Ascending aorta (tissue), 2 donors: ENCODE measurements at regions not wholly inside any gene's neighbourhood (a gene's known extent, or its start where the extent isn't known, plus 50 kb on each side); places are given as distances from the start of the nearest gene placed in this dataset.

ENCODE experiments used
- DNase-seq, 2 donors: peaks; one replicate each; pipeline ENCODE4 v3.0.0-alpha.2; 2019; ENCODE audit warnings: low spot score in 2 of 2
- H3K27ac ChIP-seq, 2 donors: fragments of 200-600 bp; sonication (generic); one replicate each; pipeline ENCODE4 v1.5.1; 2016 to 2017; ENCODE audit warnings: mild to moderate bottlenecking in 1 of 2
- H3K27me3 ChIP-seq: fragments of 200-600 bp; sonication (generic); one replicate; pipeline ENCODE4 v1.5.1; 2017
- H3K36me3 ChIP-seq, 2 donors: fragments of 200-600 bp; sonication (generic); one replicate each; pipeline ENCODE4 v1.5.1; 2016
- H3K4me1 ChIP-seq, 2 donors: fragments of 200-600 bp; sonication (generic); one replicate each; pipeline ENCODE4 v1.5.1; 2016 to 2017; ENCODE audit warnings: mild to moderate bottlenecking in 1 of 2
- H3K4me3 ChIP-seq, 2 donors: fragments of 200-600 bp; sonication (generic); one replicate each; pipeline ENCODE4 v1.5.1; 2016 to 2017; ENCODE audit warnings: mild to moderate bottlenecking in 1 of 2
- H3K9me3 ChIP-seq, 2 donors: fragments of 200-600 bp; sonication (generic); one replicate each; pipeline ENCODE4 v1.5.1; 2016
- intact Hi-C: fragments of 100-400 bp; cut with DNase I; formaldehyde crosslinking; loops from one replicate; pipeline ENCODE4 v1.15.1; 2023
- TF ChIP-seq, protein P1 (sequence below), 3 experiments: fragments of 200-600 bp in 2 of 3; fragments of 450-650 bp in 1 of 3; sonication (generic) in 2 of 3; IDR thresholded peaks; one replicate each; pipeline ENCODE4 v1.5.1; 2016 to 2019; ENCODE audit warnings: antibody characterized with exemption in 3 of 3, mild to moderate bottlenecking in 1 of 3, moderate library complexity in 1 of 3

DNA sequence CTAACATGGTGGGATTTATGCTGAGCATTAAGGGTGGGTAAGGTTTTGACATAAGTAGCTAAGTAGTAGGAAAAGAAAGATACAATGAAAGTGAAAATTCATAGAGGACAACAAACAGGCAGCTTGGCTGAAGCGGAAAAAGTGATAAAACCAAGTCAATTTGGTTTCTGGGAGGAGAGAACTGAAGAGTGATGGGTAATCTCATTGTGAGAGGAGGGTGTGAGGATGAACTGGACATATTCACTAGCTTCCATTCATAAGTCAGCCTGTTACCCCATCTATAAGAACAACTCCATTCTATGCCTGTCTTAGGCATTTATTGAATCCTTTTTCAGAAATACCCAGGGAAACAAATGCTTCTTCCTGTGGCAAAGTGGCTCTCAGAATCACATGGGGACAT is 67.1 kb upstream of the BBX start:
- H3K4me3 ChIP-seq: no peak overlapping the region
- TF ChIP-seq, protein P1, sequence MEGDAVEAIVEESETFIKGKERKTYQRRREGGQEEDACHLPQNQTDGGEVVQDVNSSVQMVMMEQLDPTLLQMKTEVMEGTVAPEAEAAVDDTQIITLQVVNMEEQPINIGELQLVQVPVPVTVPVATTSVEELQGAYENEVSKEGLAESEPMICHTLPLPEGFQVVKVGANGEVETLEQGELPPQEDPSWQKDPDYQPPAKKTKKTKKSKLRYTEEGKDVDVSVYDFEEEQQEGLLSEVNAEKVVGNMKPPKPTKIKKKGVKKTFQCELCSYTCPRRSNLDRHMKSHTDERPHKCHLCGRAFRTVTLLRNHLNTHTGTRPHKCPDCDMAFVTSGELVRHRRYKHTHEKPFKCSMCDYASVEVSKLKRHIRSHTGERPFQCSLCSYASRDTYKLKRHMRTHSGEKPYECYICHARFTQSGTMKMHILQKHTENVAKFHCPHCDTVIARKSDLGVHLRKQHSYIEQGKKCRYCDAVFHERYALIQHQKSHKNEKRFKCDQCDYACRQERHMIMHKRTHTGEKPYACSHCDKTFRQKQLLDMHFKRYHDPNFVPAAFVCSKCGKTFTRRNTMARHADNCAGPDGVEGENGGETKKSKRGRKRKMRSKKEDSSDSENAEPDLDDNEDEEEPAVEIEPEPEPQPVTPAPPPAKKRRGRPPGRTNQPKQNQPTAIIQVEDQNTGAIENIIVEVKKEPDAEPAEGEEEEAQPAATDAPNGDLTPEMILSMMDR (IDR thresholded peaks at IDR 0.05): no peak
- H3K27ac ChIP-seq: no peak overlapping the region
- intact Hi-C loops: no loop called here
- no peaks in the 10 kb centered on the region for H3K9me3 ChIP-seq
- no peak for DNase-seq
- H3K36me3 ChIP-seq: no peaks in the 10 kb centered on the region
- no peaks in the 10 kb centered on the region for H3K27me3 ChIP-seq
- H3K4me1 ChIP-seq: no peaks in the 10 kb centered on the region

DNA sequence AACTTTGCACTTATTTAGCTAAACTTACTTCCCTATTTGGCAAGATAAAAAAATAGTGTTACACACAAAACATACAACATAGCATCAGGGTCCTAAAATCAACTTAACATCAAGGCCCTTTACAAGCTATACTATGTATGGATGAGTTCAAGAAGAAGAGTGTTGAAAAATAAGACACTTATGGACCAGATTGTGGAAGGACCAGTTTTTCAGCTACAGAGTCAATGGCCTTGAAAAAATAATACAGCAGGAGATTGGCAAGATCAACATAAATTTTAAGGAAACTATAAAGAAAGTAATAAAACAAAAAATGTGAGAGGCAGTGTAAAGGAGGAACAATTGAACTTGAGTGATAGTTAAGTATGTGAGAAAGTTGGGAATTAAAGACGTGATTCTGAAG is 66.3 kb upstream of the BBX start:
- no peak for DNase-seq
- Histone ChIP-seq H3K9me3 (no peaks in the 10 kb centered on the region), H3K27ac (no peak overlapping the region), H3K4me1 (no peaks in the 10 kb centered on the region), H3K27me3 (no peaks in the 10 kb centered on the region), H3K4me3 (no peak overlapping the region), H3K36me3 (no peaks in the 10 kb centered on the region)
- intact Hi-C loops: no loop called here
- TF ChIP-seq, protein P1 (IDR thresholded peaks at IDR 0.05): no peak

DNA sequence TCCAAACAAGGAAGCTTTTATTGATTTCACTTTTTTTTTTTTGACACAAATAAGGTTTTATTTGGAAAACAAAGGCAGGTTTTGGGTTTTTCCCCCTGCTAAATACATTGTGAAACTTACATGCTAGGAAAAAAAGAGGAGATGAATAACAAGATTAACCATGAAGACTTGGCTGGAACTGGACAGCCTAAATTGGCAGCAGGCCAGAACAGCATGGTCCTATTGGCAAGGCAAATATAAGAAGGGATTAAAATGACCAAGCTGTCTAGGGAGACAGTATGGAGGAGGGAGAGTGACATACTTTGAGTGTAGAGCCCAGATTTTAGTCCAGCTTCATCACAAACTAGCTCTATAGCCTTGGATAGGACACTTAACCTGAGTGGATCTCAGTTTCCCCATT is 63.9 kb upstream of the BBX start:
- no peak overlapping the region for H3K27ac ChIP-seq
- no peak overlapping the region for H3K4me3 ChIP-seq
- intact Hi-C loops: no loop called here

DNA sequence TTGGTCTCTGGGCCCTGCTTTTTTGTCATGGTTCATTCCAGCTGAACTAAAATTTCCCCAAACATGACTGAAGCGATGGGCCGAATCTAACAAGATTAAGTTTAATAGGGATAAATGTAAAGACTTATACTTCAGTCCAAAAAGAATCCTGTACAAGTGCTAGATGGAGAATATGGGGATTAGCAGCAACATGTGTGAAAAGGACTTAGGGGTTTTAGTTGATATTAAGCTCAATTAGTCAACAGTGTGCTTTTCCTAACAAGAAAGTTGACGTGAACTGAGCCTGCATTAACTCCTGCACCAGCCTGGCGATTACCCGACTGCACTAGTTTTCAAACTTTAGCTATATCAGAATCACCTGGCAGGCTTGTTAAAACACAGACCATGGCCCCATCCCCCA is 61.0 kb upstream of the BBX start:
- H3K9me3 ChIP-seq: no peaks in the 10 kb centered on the region
- no peak overlapping the region for H3K4me3 ChIP-seq
- no peak overlapping the region for H3K27ac ChIP-seq
- H3K36me3 ChIP-seq: no peaks in the 10 kb centered on the region
- DNase-seq: no peak
- no peaks in the 10 kb centered on the region for H3K27me3 ChIP-seq
- no peaks in the 10 kb centered on the region for H3K4me1 ChIP-seq
- intact Hi-C loops: no loop called here
- TF ChIP-seq, protein P1 (IDR thresholded peaks at IDR 0.05): no peak

More for the DNA sequence above, 63.9 kb upstream of the BBX start:
- Histone ChIP-seq H3K36me3 (no peaks in the 10 kb centered on the region), H3K27me3 (no peaks in the 10 kb centered on the region), H3K4me1 (no peaks in the 10 kb centered on the region), H3K9me3 (no peaks in the 10 kb centered on the region)
- DNase-seq: no peak
- TF ChIP-seq, protein P1 (IDR thresholded peaks at IDR 0.05): no peak

DNA sequence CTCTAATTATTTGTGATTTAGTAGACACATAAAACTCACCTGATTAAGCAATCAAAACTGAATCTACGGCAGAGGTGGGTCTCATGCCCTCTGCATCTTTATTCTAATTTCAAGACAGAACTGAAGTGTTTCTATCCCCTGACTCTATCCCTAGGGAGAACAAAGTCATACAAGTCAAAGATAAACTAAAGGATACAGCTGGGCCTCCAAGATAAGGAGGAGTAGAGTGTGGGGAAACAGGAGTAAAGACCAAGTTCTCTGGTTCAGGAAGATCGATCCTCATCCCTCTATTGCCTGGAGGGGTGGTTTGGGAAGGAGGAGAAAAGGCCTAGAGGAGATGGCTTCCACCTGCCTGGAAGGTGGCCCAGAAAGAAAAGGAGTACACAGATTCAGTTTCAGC is 58.7 kb upstream of the BBX start:
- no peaks in the 10 kb centered on the region for H3K36me3 ChIP-seq
- no peaks in the 10 kb centered on the region for H3K27me3 ChIP-seq
- intact Hi-C loops: no loop called here
- no peak for DNase-seq
- no peaks in the 10 kb centered on the region for H3K9me3 ChIP-seq
- H3K4me1 ChIP-seq: no peaks in the 10 kb centered on the region
- no peak overlapping the region for H3K4me3 ChIP-seq
- H3K27ac ChIP-seq: no peak overlapping the region
- TF ChIP-seq, protein P1 (IDR thresholded peaks at IDR 0.05): no peak

DNA sequence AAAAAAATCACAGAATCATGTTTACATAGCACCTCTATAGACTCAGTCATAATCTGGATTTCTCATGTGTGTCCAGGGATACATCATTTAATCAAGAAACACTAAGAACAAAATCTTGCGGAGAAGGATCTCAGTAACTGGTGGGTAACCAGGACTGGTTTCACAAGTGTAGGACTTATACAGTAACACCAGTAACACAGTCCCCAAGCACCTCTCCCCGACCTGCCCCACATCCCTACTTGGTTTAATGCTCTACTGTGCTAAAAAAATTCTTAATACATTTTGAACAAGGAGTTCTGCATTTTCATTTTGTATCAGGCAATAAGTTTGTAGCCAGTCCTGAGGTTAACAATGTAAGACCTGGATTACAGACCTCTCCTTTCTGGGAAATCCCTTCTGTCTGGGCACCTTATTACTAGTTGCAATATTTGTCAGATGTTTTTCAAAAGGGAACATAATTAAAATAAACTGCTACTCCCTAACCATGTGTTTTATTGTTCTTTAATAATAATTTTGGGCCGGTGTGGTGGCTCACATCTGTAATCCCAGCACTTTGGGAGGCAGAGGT is 57.6 kb upstream of the BBX start:
- no peaks in the 10 kb centered on the region for H3K36me3 ChIP-seq
- no peaks in the 10 kb centered on the region for H3K4me1 ChIP-seq
- H3K27me3 ChIP-seq: no peaks in the 10 kb centered on the region
- H3K4me3 ChIP-seq: no peak overlapping the region
- no peak for DNase-seq
- H3K9me3 ChIP-seq: no peaks in the 10 kb centered on the region
- intact Hi-C loops: no loop called here
- H3K27ac ChIP-seq: no peak overlapping the region
- TF ChIP-seq, protein P1 (IDR thresholded peaks at IDR 0.05): no peak
